ENCODE measurements at regions not wholly inside any gene's neighbourhood (a gene's known extent, or its start where the extent isn't known, plus 50 kb on each side); places are given as distances from the start of the nearest gene placed in this dataset.
"Not testable (repeated sequence)": the region's sequence is repeated elsewhere in the genome, so short reads cannot be mapped to it uniquely, and the experiment has no call there.

- TF ChIP-seq, protein P1, sequence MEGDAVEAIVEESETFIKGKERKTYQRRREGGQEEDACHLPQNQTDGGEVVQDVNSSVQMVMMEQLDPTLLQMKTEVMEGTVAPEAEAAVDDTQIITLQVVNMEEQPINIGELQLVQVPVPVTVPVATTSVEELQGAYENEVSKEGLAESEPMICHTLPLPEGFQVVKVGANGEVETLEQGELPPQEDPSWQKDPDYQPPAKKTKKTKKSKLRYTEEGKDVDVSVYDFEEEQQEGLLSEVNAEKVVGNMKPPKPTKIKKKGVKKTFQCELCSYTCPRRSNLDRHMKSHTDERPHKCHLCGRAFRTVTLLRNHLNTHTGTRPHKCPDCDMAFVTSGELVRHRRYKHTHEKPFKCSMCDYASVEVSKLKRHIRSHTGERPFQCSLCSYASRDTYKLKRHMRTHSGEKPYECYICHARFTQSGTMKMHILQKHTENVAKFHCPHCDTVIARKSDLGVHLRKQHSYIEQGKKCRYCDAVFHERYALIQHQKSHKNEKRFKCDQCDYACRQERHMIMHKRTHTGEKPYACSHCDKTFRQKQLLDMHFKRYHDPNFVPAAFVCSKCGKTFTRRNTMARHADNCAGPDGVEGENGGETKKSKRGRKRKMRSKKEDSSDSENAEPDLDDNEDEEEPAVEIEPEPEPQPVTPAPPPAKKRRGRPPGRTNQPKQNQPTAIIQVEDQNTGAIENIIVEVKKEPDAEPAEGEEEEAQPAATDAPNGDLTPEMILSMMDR (conservative IDR thresholded peaks at IDR 0.05; ENCODE audit: low read depth in 2 of 2) = not testable (repeated sequence)
- not testable (repeated sequence) for TF ChIP-seq POLR2AphosphoS5 (IDR thresholded peaks at IDR 0.05; ENCODE audit: low read depth); EZH2 (IDR thresholded peaks at IDR 0.05; ENCODE audit: low read depth, unreplicated experiment); ZNF331 (CRISPR knock-in tag; IDR thresholded peaks at IDR 0.05; ENCODE audit: low read depth); EZH2phosphoT487 (IDR thresholded peaks at IDR 0.05; ENCODE audit: unreplicated experiment); REST (IDR thresholded peaks at IDR 0.05; ENCODE audit: unreplicated experiment); ZNF114 (CRISPR knock-in tag; IDR thresholded peaks at IDR 0.05); NANOG (IDR thresholded peaks at IDR 0.05; ENCODE audit: borderline replicate concordance); JUNB (IDR thresholded peaks at IDR 0.05; ENCODE audit: unreplicated experiment)
Observed at GRCh38 chr12:9313479-9313878, 105.3 kb upstream of the PZP start.

Data from GM23338 (cell line).